Endodermal cell (in vitro differentiated cells): ENCODE measurements at regions not wholly inside any gene's neighbourhood (a gene's known extent, or its start where the extent isn't known, plus 50 kb on each side); places are given as distances from the start of the nearest gene placed in this dataset.

Experiments
- DNase-seq: peaks from one replicate; pipeline ENCODE4 v3.0.0-alpha.2; 2017
- H3K27ac ChIP-seq: 2 replicates; pipeline ENCODE4 v1.5.1; 2013; ENCODE audit warnings: mild to moderate bottlenecking, low read depth, low read length, moderate library complexity
- H3K27me3 ChIP-seq: 2 replicates; pipeline ENCODE4 v1.6.1; 2013; ENCODE audit warnings: mild to moderate bottlenecking, low read length, moderate library complexity; ENCODE audit not compliant: insufficient read depth, control insufficient read depth, poor library complexity, severe bottlenecking
- H3K36me3 ChIP-seq: 2 replicates; pipeline ENCODE4 v1.7.0; 2013; ENCODE audit warnings: mild to moderate bottlenecking, low read length, moderate library complexity; ENCODE audit not compliant: control insufficient read depth, insufficient read depth
- H3K4me1 ChIP-seq: one replicate; pipeline ENCODE4 v1.7.0; 2013; ENCODE audit warnings: low read length; ENCODE audit not compliant: control insufficient read depth, insufficient read depth
- H3K4me3 ChIP-seq: 2 replicates; pipeline ENCODE4 v1.5.1; 2013; ENCODE audit warnings: mild to moderate bottlenecking, low read length, moderate library complexity
- H3K9ac ChIP-seq: 2 replicates; pipeline ENCODE4 v1.6.1; 2013; ENCODE audit warnings: mild to moderate bottlenecking, low read length, moderate library complexity; ENCODE audit not compliant: poor library complexity, severe bottlenecking; ENCODE audit errors: extremely low read depth
- H3K9me3 ChIP-seq: 2 replicates; pipeline ENCODE4 v1.6.1; 2013; ENCODE audit warnings: mild to moderate bottlenecking, low read length, moderate library complexity; ENCODE audit not compliant: control insufficient read depth
- H3K27ac Mint-ChIP-seq: 2 replicates; pipeline ENCODE4 v1.8.0; 2020; ENCODE audit warnings: mixed read lengths
- H3K27me3 Mint-ChIP-seq: 2 replicates; pipeline ENCODE4 v1.8.0; 2021; ENCODE audit warnings: mild to moderate bottlenecking, mixed read lengths; ENCODE audit not compliant: insufficient read depth
- H3K36me3 Mint-ChIP-seq: 2 replicates; pipeline ENCODE4 v1.8.0; 2020; ENCODE audit warnings: low read depth, mixed read lengths
- H3K4me1 Mint-ChIP-seq: 2 replicates; pipeline ENCODE4 v1.8.0; 2020; ENCODE audit warnings: mixed read lengths
- H3K4me3 Mint-ChIP-seq: 2 replicates; pipeline ENCODE4 v1.8.0; 2020; ENCODE audit warnings: mild to moderate bottlenecking, moderate library complexity, mixed read lengths
- H3K9me3 Mint-ChIP-seq: 2 replicates; pipeline ENCODE4 v1.8.0; 2020; ENCODE audit warnings: mild to moderate bottlenecking, mixed read lengths
- WGBS, 2 experiments: methylation state at CpG; one replicate each; pipeline versions ENCODE4 v1.1.5 to v1.1.7; 2013; ENCODE audit warnings: missing lambda C conversion rate in 2 of 2, mixed read lengths in 1 of 2; ENCODE audit not compliant: insufficient coverage in 1 of 2, insufficient read length in 1 of 2; 5-methylcytosine and 5-hydroxymethylcytosine counted together
- TF ChIP-seq, protein P1 (sequence below): fragments of 200-600 bp; sonication (generic); conservative IDR thresholded peaks from 2 replicates; pipeline ENCODE4 v1.5.0; 2021; ENCODE audit warnings: antibody characterized with exemption, mild to moderate bottlenecking

DNA sequence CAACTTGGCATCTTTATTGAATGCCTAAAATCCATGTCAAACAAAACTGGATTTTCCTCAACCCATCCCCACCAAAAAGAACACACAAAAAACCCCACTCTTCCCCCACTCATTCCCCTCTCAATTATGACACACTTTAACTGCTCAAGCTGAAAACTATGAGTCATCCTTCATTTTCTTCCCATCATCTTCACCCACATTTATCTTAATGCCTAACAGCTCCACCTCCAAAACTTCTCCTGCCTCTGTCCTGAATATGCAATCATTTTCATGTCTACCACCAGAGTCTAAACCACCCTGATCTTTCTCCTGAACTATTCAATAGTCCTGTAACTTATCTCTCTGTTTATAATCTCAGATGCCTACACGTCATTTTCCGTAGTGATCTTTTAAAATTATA, 239.7 kb downstream of the BCAT1 start:
- Histone ChIP-seq H3K9ac (no peak overlapping the region), H3K4me1 (no peaks in the 10 kb centered on the region), H3K9me3 (no peaks in the 10 kb centered on the region), H3K27ac (no peak overlapping the region), H3K36me3 (no peaks in the 10 kb centered on the region), H3K27me3 (no peaks in the 10 kb centered on the region), H3K4me3 (no peak overlapping the region)
- no peak overlapping the region for H3K27ac Mint-ChIP-seq
- no peaks in the 10 kb centered on the region for H3K36me3 Mint-ChIP-seq
- H3K27me3 Mint-ChIP-seq: no peaks in the 10 kb centered on the region
- no peaks in the 10 kb centered on the region for H3K9me3 Mint-ChIP-seq
- H3K4me3 Mint-ChIP-seq: no peak overlapping the region
- DNase-seq: no peak
- H3K4me1 Mint-ChIP-seq: no peaks in the 10 kb centered on the region
- TF ChIP-seq, protein P1, sequence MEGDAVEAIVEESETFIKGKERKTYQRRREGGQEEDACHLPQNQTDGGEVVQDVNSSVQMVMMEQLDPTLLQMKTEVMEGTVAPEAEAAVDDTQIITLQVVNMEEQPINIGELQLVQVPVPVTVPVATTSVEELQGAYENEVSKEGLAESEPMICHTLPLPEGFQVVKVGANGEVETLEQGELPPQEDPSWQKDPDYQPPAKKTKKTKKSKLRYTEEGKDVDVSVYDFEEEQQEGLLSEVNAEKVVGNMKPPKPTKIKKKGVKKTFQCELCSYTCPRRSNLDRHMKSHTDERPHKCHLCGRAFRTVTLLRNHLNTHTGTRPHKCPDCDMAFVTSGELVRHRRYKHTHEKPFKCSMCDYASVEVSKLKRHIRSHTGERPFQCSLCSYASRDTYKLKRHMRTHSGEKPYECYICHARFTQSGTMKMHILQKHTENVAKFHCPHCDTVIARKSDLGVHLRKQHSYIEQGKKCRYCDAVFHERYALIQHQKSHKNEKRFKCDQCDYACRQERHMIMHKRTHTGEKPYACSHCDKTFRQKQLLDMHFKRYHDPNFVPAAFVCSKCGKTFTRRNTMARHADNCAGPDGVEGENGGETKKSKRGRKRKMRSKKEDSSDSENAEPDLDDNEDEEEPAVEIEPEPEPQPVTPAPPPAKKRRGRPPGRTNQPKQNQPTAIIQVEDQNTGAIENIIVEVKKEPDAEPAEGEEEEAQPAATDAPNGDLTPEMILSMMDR: no peak
- WGBS, 2 experiments: 93 to 94% methylated on average over 2 of the region's 2 CpGs

DNA sequence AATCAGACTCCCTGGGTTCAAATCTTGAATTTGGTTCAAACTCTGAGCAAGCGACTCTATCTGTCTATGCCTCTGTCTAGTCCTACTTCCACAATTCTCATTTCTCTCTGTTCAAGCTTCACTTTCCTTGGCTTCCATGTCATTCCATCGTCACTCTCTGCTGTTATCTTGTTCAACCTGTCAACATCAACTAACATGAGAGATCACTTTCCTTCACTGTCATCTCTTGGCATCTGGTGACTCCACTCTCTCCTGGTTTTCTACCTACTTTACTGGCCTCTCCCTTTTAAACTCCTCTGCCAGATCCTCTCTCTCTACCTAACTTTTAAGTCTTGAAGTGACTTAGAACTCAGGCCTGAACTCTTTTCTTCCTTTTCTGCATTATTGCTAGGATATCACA, 240.2 kb downstream of the BCAT1 start:
- 56 to 74% methylated on average over 2 of the region's 2 CpGs for whole genome bisulfite sequencing, 2 experiments
- H3K27me3 Mint-ChIP-seq: no peaks in the 10 kb centered on the region

DNA sequence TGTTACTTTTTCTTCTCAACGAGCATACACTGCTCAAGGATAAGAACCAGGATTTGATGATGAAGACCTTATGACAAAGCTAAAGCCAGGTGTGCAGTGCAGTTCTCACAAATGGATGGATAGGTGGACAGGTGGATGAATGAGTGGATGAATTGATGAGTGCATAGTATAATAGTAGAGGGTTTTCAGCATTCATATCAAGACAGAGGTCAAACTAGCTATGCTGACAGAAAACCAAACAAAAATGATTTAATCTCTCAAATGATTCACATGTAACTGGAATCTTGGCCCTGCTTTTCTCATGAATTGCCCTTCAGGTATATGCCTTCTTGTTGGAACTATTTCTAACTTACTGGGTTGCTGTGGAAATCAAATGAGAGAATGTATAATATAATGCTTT, 240.9 kb downstream of the BCAT1 start:
- no peak overlapping the region for H3K9ac ChIP-seq
- H3K27ac ChIP-seq: no peak overlapping the region
- H3K4me1 ChIP-seq: no peaks in the 10 kb centered on the region
- Mint-ChIP-seq H3K27ac (no peak overlapping the region), H3K4me1 (no peaks in the 10 kb centered on the region), H3K27me3 (no peaks in the 10 kb centered on the region), H3K4me3 (no peak overlapping the region), H3K9me3 (no peaks in the 10 kb centered on the region), H3K36me3 (no peaks in the 10 kb centered on the region)
- WGBS, 2 experiments: 86% methylated on average over 1 of the region's 1 CpG
- TF ChIP-seq, protein P1: no peak
- no peaks in the 10 kb centered on the region for H3K27me3 ChIP-seq
- H3K36me3 ChIP-seq: no peaks in the 10 kb centered on the region
- no peak for DNase-seq
- no peak overlapping the region for H3K4me3 ChIP-seq
- no peaks in the 10 kb centered on the region for H3K9me3 ChIP-seq

More for the DNA sequence above, 240.2 kb downstream of the BCAT1 start:
- Histone ChIP-seq H3K4me1 (no peaks in the 10 kb centered on the region), H3K9me3 (no peaks in the 10 kb centered on the region), H3K27me3 (no peaks in the 10 kb centered on the region), H3K36me3 (no peaks in the 10 kb centered on the region), H3K4me3 (no peak overlapping the region), H3K27ac (no peak overlapping the region), H3K9ac (no peak overlapping the region)
- Mint-ChIP-seq H3K9me3 (no peaks in the 10 kb centered on the region), H3K4me3 (no peak overlapping the region), H3K4me1 (no peaks in the 10 kb centered on the region), H3K27ac (no peak overlapping the region), H3K36me3 (no peaks in the 10 kb centered on the region)
- no peak for DNase-seq
- TF ChIP-seq, protein P1: no peak
